H1 (cell line): ENCODE measurements at regions not wholly inside any gene's neighbourhood (a gene's known extent, or its start where the extent isn't known, plus 50 kb on each side); places are given as distances from the start of the nearest gene placed in this dataset.

Source experiments
- ATF3 ChIP-seq: IDR thresholded peaks from 2 replicates; pipeline ENCODE4 v1.6.1; 2011; ENCODE audit warnings: low read depth, mild to moderate bottlenecking, low read length; ENCODE audit not compliant: insufficient read depth
- GABPA ChIP-seq: IDR thresholded peaks from 2 replicates; pipeline ENCODE4 v1.6.1; 2011; ENCODE audit warnings: mild to moderate bottlenecking, low read length, moderate library complexity, borderline replicate concordance; ENCODE audit not compliant: insufficient read depth
- HDAC2 ChIP-seq, 2 experiments: fragments of 300-600 bp in 1 of 2; sonication (generic) in 1 of 2; IDR thresholded peaks; 2 replicates each; pipeline ENCODE4 v1.6.1; 2011 to 2012; ENCODE audit warnings: low read depth in 2 of 2, low read length in 2 of 2, mild to moderate bottlenecking in 2 of 2, moderate library complexity in 2 of 2, borderline replicate concordance in 1 of 2, inconsistent platforms in 1 of 2

- TF ChIP-seq ATF3 (no peak), GABPA (no peak), HDAC2 (IDR thresholded peaks at IDR 0.05; ENCODE audit: borderline replicate concordance in 1 of 2, low read depth in 2 of 2, low read length in 2 of 2) (no peak)
Measured at GRCh38 chr11:36792996-36793914, 195.2 kb upstream of the RAG2 start (continued).
